ENCODE measurements at regions not wholly inside any gene's neighbourhood (a gene's known extent, or its start where the extent isn't known, plus 50 kb on each side); places are given as distances from the start of the nearest gene placed in this dataset.
"Not testable (repeated sequence)": the region's sequence is repeated elsewhere in the genome, so short reads cannot be mapped to it uniquely, and the experiment has no call there.

GRCh38 chr2:183898641-183899040 is 699.7 kb upstream of the ZNF804A start:
- FAIRE-seq (no peak), DNase-seq (no peak)
- Histone ChIP-seq H3K27me3 (ENCODE audit: control insufficient read depth, insufficient read depth, low read length) (no peaks in the 10 kb centered on the region), H3K4me3 (ENCODE audit: low read length in 3 of 3) (no peak overlapping the region), H3K4me1 (ENCODE audit: control insufficient read depth in 2 of 3, insufficient read depth in 2 of 3, low read depth in 1 of 3, low read length in 3 of 3) (no peaks in the 10 kb centered on the region), H3K9ac (ENCODE audit: low read length in 3 of 3) (no peak overlapping the region), H3K36me3 (ENCODE audit: control insufficient read depth in 2 of 3, insufficient read depth in 3 of 3, low read length in 3 of 3) (no peaks in the 10 kb centered on the region), H3K9me3 (ENCODE audit: control insufficient read depth in 2 of 3, insufficient read depth in 1 of 3, low read length in 3 of 3) (no peaks in the 10 kb centered on the region), H3K27ac (ENCODE audit: low read depth in 2 of 2, low read length in 2 of 2) (no peak overlapping the region)
- no peak for TF ChIP-seq CTCF (IDR thresholded peaks at IDR 0.05; ENCODE audit: borderline replicate concordance, extremely low read depth, insufficient read depth)
- intact Hi-C loops (cut with DNase I): no loop called here

- Histone ChIP-seq H3K4me3 (ENCODE audit: low read length in 3 of 3) (no peak overlapping the region), H3K9me3 (ENCODE audit: control insufficient read depth in 2 of 3, insufficient read depth in 1 of 3, low read length in 3 of 3) (no peaks in the 10 kb centered on the region), H3K9ac (ENCODE audit: low read length in 3 of 3) (no peak overlapping the region), H3K27ac (ENCODE audit: low read depth in 2 of 2, low read length in 2 of 2) (no peak overlapping the region), H3K4me1 (ENCODE audit: control insufficient read depth in 2 of 3, insufficient read depth in 2 of 3, low read depth in 1 of 3, low read length in 3 of 3) (no peaks in the 10 kb centered on the region), H3K27me3 (ENCODE audit: control insufficient read depth, insufficient read depth, low read length) (no peaks in the 10 kb centered on the region), H3K36me3 (ENCODE audit: control insufficient read depth in 2 of 3, insufficient read depth in 3 of 3, low read length in 3 of 3) (no peaks in the 10 kb centered on the region)
- no peak for DNase-seq
- no peak for FAIRE-seq
- no peak for TF ChIP-seq CTCF (IDR thresholded peaks at IDR 0.05; ENCODE audit: borderline replicate concordance, extremely low read depth, insufficient read depth)
- intact Hi-C loops (cut with DNase I): no loop called here
Observed at GRCh38 chr2:183901931-183902330, 696.4 kb upstream of the ZNF804A start.

- Histone ChIP-seq H3K9ac (ENCODE audit: low read length in 3 of 3) (no peak overlapping the region), H3K36me3 (ENCODE audit: control insufficient read depth in 2 of 3, insufficient read depth in 3 of 3, low read length in 3 of 3) (no peaks in the 10 kb centered on the region), H3K27me3 (ENCODE audit: control insufficient read depth, insufficient read depth, low read length) (no peaks in the 10 kb centered on the region), H3K27ac (ENCODE audit: low read depth in 2 of 2, low read length in 2 of 2) (no peak overlapping the region), H3K9me3 (ENCODE audit: control insufficient read depth in 2 of 3, insufficient read depth in 1 of 3, low read length in 3 of 3) (no peaks in the 10 kb centered on the region), H3K4me3 (ENCODE audit: low read length in 3 of 3) (no peak overlapping the region), H3K4me1 (ENCODE audit: control insufficient read depth in 2 of 3, insufficient read depth in 2 of 3, low read depth in 1 of 3, low read length in 3 of 3) (no peaks in the 10 kb centered on the region)
- DNase-seq: no peak
- intact Hi-C loops (cut with DNase I): no loop called here
- TF ChIP-seq CTCF (IDR thresholded peaks at IDR 0.05; ENCODE audit: borderline replicate concordance, extremely low read depth, insufficient read depth): no peak
- no peak for FAIRE-seq
Observed at GRCh38 chr2:183903026-183903425, 695.3 kb upstream of the ZNF804A start.

GRCh38 chr2:183916041-183916440 is 682.3 kb upstream of the ZNF804A start:
- H3K36me3 ChIP-seq (ENCODE audit: control insufficient read depth in 2 of 3, insufficient read depth in 3 of 3, low read length in 3 of 3); H3K27ac ChIP-seq (ENCODE audit: low read depth in 2 of 2, low read length in 2 of 2); H3K4me1 ChIP-seq (ENCODE audit: control insufficient read depth in 2 of 3, insufficient read depth in 2 of 3, low read depth in 1 of 3, low read length in 3 of 3); H3K9ac ChIP-seq (ENCODE audit: low read length in 3 of 3); intact Hi-C loops (cut with DNase I); H3K27me3 ChIP-seq (ENCODE audit: control insufficient read depth, insufficient read depth, low read length); FAIRE-seq; H3K4me3 ChIP-seq (ENCODE audit: low read length in 3 of 3); H3K9me3 ChIP-seq (ENCODE audit: control insufficient read depth in 2 of 3, insufficient read depth in 1 of 3, low read length in 3 of 3); DNase-seq: not testable (repeated sequence)
